Smooth muscle cell (in vitro differentiated cells): ENCODE measurements at regions not wholly inside any gene's neighbourhood (a gene's known extent, or its start where the extent isn't known, plus 50 kb on each side); places are given as distances from the start of the nearest gene placed in this dataset.
A peak's percentile ranks its signal among the peaks of the same experiment; 100 is the strongest.

Experiments used
- DNase-seq: peaks from one replicate; lab custom pipeline; 2025; ENCODE audit not compliant: unreplicated experiment; lab: John Stamatoyannopoulos, UW
- H2AFZ ChIP-seq: fragments of 200-600 bp; sonication (generic); 2 replicates; pipeline ENCODE4 v1.6.0; 2016; ENCODE audit warnings: antibody characterized with exemption, low read depth, mild to moderate bottlenecking
- H3F3A ChIP-seq: fragments of 200-600 bp; sonication (generic); 2 replicates; pipeline ENCODE4 v1.6.0; 2017; ENCODE audit warnings: antibody characterized with exemption, low read depth
- H3K27ac ChIP-seq: fragments of 200-600 bp; sonication (generic); 2 replicates; pipeline ENCODE4 v1.5.1; 2016; ENCODE audit warnings: low read depth, mild to moderate bottlenecking
- H3K27me3 ChIP-seq: fragments of 200-600 bp; sonication (generic); 2 replicates; pipeline ENCODE4 v1.6.1; 2016; ENCODE audit warnings: low read depth, mild to moderate bottlenecking
- H3K36me3 ChIP-seq: fragments of 200-600 bp; sonication (generic); 2 replicates; pipeline ENCODE4 v1.5.1; 2016; ENCODE audit warnings: low read depth
- H3K4me1 ChIP-seq: fragments of 200-600 bp; sonication (generic); 2 replicates; pipeline ENCODE4 v1.5.1; 2016; ENCODE audit warnings: low read depth
- H3K4me2 ChIP-seq: fragments of 200-600 bp; sonication (generic); 2 replicates; pipeline ENCODE4 v1.6.0; 2016; ENCODE audit warnings: mild to moderate bottlenecking
- H3K4me3 ChIP-seq: fragments of 200-600 bp; sonication (generic); 2 replicates; pipeline ENCODE4 v1.5.1; 2016; ENCODE audit warnings: mild to moderate bottlenecking
- H3K79me2 ChIP-seq: fragments of 200-600 bp; sonication (generic); 2 replicates; pipeline ENCODE4 v1.6.0; 2016; ENCODE audit warnings: low read depth, mild to moderate bottlenecking
- H3K9ac ChIP-seq: fragments of 200-600 bp; sonication (generic); 2 replicates; pipeline ENCODE4 v1.6.0; 2016; ENCODE audit warnings: low read depth
- H3K9me3 ChIP-seq: fragments of 200-600 bp; sonication (generic); replicated peaks from 2 replicates; pipeline ENCODE4 v1.5.1; 2016; ENCODE audit warnings: low read depth
- H4K20me1 ChIP-seq: fragments of 200-600 bp; sonication (generic); 2 replicates; pipeline ENCODE4 v1.6.0; 2016; ENCODE audit warnings: low read depth
- WGBS: methylation state at CpG from one replicate; pipeline ENCODE4 v1.1.7; 2016; ENCODE audit warnings: low lambda C conversion rate; 5-methylcytosine and 5-hydroxymethylcytosine counted together
- TF ChIP-seq, protein P1 (sequence below): fragments of 200-600 bp; sonication (generic); IDR thresholded peaks from 2 replicates; pipeline ENCODE4 v1.5.1; 2017; ENCODE audit warnings: borderline replicate concordance, mild to moderate bottlenecking, antibody characterized with exemption; ENCODE audit not compliant: insufficient read depth, poor library complexity, severe bottlenecking

DNA sequence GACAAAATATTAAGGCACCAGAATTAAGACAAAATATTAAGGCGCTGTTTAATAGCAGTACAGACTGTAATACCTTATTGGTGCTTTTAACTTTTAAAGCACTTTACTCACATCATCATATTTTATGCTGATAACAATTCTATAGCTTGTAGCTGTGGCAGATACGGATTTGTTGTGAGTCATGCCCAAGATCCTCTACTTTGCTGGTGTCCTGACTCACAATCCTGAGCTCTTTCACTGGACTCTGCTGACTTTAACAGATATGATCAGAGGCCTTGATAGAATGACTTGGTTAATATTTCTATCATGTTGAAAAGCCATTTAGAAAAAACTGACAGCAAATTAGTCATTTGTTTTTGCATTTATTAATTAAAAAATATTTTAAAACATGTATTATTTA, 99.0 kb upstream of the PKP2 start:
- H3K27ac ChIP-seq, result peak overlapping the region; percentile 7
- no peak overlapping the region for H3K9ac ChIP-seq
- no peak overlapping the region for H3K4me3 ChIP-seq
- H3K27me3 ChIP-seq, result no peaks in the 10 kb centered on the region
- TF ChIP-seq, protein P1, sequence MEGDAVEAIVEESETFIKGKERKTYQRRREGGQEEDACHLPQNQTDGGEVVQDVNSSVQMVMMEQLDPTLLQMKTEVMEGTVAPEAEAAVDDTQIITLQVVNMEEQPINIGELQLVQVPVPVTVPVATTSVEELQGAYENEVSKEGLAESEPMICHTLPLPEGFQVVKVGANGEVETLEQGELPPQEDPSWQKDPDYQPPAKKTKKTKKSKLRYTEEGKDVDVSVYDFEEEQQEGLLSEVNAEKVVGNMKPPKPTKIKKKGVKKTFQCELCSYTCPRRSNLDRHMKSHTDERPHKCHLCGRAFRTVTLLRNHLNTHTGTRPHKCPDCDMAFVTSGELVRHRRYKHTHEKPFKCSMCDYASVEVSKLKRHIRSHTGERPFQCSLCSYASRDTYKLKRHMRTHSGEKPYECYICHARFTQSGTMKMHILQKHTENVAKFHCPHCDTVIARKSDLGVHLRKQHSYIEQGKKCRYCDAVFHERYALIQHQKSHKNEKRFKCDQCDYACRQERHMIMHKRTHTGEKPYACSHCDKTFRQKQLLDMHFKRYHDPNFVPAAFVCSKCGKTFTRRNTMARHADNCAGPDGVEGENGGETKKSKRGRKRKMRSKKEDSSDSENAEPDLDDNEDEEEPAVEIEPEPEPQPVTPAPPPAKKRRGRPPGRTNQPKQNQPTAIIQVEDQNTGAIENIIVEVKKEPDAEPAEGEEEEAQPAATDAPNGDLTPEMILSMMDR, result no peak
- H2AFZ ChIP-seq, result no peak overlapping the region
- H3K4me2 ChIP-seq, result no peak overlapping the region
- H3K4me1 ChIP-seq, result no peaks in the 10 kb centered on the region
- DNase-seq, result no peak
- no peaks in the 10 kb centered on the region for H3K79me2 ChIP-seq
- WGBS, result 14% methylated on average over 2 of the region's 2 CpGs
- H4K20me1 ChIP-seq, result no peaks in the 10 kb centered on the region
- H3K36me3 ChIP-seq, result no peaks in the 10 kb centered on the region
- no peaks in the 10 kb centered on the region for H3F3A ChIP-seq
- H3K9me3 ChIP-seq, result no peaks in the 10 kb centered on the region

DNA sequence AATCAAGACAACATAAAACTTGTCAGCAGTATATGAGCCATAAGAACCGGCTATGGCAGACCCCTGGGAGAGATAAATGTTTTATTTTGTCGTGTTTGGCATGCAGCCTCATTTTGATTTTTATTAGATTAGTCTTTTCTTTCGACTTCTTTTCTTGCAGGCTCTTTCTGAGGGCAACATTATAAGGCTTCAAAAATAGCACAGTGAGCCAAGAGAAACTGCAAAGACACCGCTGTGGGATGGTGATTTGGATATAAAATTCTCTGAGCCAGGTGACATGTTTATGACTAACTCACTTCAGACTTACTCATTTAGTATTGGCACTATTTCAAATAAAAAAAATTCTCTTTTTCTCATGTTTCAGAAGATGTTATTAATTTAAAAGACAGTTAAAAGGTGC, 96.8 kb upstream of the PKP2 start:
- no peak overlapping the region for H3K4me2 ChIP-seq
- TF ChIP-seq, protein P1, result no peak
- H3K27ac ChIP-seq, result no peak overlapping the region
- no peaks in the 10 kb centered on the region for H4K20me1 ChIP-seq
- DNase-seq, result no peak
- no peak overlapping the region for H3K9ac ChIP-seq
- H2AFZ ChIP-seq, result no peak overlapping the region
- H3K4me1 ChIP-seq, result peaks cover 16% of the 10 kb centered on the region
- WGBS, result 81% methylated on average over 4 of the region's 4 CpGs
- H3K4me3 ChIP-seq, result no peak overlapping the region
- H3F3A ChIP-seq, result no peaks in the 10 kb centered on the region
- H3K36me3 ChIP-seq, result no peaks in the 10 kb centered on the region
- no peaks in the 10 kb centered on the region for H3K27me3 ChIP-seq
- no peaks in the 10 kb centered on the region for H3K79me2 ChIP-seq
- H3K9me3 ChIP-seq, result no peaks in the 10 kb centered on the region

DNA sequence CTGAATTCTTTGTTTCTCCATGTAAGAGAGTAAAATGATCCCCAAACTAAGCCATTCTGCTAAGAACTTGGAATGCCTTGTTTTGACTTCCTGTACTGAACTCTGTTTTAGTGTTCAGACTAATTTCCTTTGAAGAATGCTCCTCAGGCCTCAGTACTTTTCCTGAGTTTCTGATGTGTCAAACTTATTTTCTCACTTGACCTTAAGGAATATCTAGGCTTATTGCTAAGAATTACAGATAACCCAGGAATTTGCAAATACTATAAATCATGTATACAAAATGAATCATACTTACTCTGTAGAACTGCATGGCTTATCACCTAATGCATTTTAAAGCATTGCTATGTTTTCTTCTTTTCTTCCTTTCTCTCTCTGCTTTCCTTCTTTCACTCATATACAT, 93.1 kb upstream of the PKP2 start:
- H3K9ac ChIP-seq, result no peak overlapping the region
- H3K4me2 ChIP-seq, result peak overlapping the region; percentile 5
- H3K27ac ChIP-seq, result peak overlapping the region; percentile 29
- TF ChIP-seq, protein P1, result no peak
- peaks cover 16% of the 10 kb centered on the region for H3K4me1 ChIP-seq
- H2AFZ ChIP-seq, result no peak overlapping the region
- no peaks in the 10 kb centered on the region for H4K20me1 ChIP-seq
- H3K9me3 ChIP-seq, result no peaks in the 10 kb centered on the region
- DNase-seq, result no peak
- no peaks in the 10 kb centered on the region for H3K27me3 ChIP-seq
- no peaks in the 10 kb centered on the region for H3F3A ChIP-seq
- H3K36me3 ChIP-seq, result no peaks in the 10 kb centered on the region
- H3K79me2 ChIP-seq, result no peaks in the 10 kb centered on the region
- no peak overlapping the region for H3K4me3 ChIP-seq

DNA sequence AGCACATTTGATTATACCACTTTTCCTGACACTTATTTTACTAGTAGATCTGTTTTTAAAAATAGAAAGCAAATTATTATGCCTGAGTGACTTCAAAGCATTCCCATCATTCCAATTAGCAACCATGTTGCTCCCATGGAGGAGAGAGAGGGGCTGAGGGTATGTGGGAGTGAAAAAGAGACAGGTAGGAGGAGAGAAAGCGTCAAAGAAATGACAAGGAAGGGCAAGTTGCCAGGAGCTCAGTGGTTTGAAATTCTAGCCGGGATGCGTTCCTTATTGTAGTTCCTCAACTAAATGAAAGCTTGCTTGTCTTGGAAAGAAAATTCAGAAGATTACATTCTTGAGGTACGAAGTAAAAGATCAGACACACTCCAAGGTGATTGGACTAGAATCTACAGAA, 92.4 kb upstream of the PKP2 start:
- 44% methylated on average over 4 of the region's 4 CpGs for WGBS
- H3K9ac ChIP-seq, result no peak overlapping the region
- H3K4me1 ChIP-seq, result peaks cover 16% of the 10 kb centered on the region
- H2AFZ ChIP-seq, result peak overlapping the region; percentile 15
- no peaks in the 10 kb centered on the region for H3K27me3 ChIP-seq
- H3K4me3 ChIP-seq, result no peak overlapping the region
- H3K9me3 ChIP-seq, result no peaks in the 10 kb centered on the region
- no peak overlapping the region for H3K27ac ChIP-seq
- TF ChIP-seq, protein P1, result no peak
- H3K4me2 ChIP-seq, result peak overlapping the region; percentile 5
- no peaks in the 10 kb centered on the region for H3F3A ChIP-seq
- no peak for DNase-seq
- H3K36me3 ChIP-seq, result no peaks in the 10 kb centered on the region
- H3K79me2 ChIP-seq, result no peaks in the 10 kb centered on the region
- H4K20me1 ChIP-seq, result no peaks in the 10 kb centered on the region
